ENCODE measurements at regions not wholly inside any gene's neighbourhood (a gene's known extent, or its start where the extent isn't known, plus 50 kb on each side); places are given as distances from the start of the nearest gene placed in this dataset.

DNA sequence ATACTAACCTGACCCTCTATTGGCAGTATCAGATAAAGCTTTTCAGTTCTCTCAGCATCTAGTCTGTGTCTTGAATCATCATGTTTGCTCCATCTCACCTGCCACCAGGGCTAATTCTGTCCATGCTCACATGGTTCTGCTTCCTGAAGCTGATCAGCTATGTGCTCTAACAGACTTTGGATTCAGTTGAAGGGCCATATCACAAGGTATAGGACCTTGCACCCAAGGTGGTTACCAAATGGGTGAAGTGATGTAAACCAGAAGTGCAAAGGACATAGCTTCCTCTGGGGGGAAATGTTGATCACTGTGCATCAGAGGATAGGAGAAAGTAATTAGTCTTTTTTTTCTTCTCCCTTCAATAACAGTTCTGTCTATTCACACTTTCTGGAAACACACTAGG is 417.0 kb upstream of the ANO5 start:
- Histone ChIP-seq H2AFZ (ENCODE audit: low read length) (no peak overlapping the region), H3K9me3 (ENCODE audit: low read depth, low read length) (no peaks in the 10 kb centered on the region), H3K4me3 (ENCODE audit: insufficient read depth, low read length) (no peak overlapping the region), H4K20me1 (ENCODE audit: insufficient read depth, low read length) (no peaks in the 10 kb centered on the region), H3K4me1 (ENCODE audit: insufficient read depth, low read length) (no peaks in the 10 kb centered on the region), H3K27me3 (ENCODE audit: insufficient read depth, low read length) (no peaks in the 10 kb centered on the region), H3K4me2 (ENCODE audit: insufficient read depth, low read length) (no peak overlapping the region), H3K79me2 (ENCODE audit: insufficient read depth, low read length) (no peaks in the 10 kb centered on the region), H3K36me3 (ENCODE audit: insufficient read depth, low read length) (no peaks in the 10 kb centered on the region), H3K27ac (ENCODE audit: low read depth, low read length) (no peak overlapping the region)
- DNase-seq (ENCODE audit: insufficient read length, low spot score, missing footprints), result no peak
- TF ChIP-seq, protein P1, sequence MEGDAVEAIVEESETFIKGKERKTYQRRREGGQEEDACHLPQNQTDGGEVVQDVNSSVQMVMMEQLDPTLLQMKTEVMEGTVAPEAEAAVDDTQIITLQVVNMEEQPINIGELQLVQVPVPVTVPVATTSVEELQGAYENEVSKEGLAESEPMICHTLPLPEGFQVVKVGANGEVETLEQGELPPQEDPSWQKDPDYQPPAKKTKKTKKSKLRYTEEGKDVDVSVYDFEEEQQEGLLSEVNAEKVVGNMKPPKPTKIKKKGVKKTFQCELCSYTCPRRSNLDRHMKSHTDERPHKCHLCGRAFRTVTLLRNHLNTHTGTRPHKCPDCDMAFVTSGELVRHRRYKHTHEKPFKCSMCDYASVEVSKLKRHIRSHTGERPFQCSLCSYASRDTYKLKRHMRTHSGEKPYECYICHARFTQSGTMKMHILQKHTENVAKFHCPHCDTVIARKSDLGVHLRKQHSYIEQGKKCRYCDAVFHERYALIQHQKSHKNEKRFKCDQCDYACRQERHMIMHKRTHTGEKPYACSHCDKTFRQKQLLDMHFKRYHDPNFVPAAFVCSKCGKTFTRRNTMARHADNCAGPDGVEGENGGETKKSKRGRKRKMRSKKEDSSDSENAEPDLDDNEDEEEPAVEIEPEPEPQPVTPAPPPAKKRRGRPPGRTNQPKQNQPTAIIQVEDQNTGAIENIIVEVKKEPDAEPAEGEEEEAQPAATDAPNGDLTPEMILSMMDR (IDR thresholded peaks at IDR 0.05; ENCODE audit: extremely low read depth, low read depth, low read length), result no peak

DNA sequence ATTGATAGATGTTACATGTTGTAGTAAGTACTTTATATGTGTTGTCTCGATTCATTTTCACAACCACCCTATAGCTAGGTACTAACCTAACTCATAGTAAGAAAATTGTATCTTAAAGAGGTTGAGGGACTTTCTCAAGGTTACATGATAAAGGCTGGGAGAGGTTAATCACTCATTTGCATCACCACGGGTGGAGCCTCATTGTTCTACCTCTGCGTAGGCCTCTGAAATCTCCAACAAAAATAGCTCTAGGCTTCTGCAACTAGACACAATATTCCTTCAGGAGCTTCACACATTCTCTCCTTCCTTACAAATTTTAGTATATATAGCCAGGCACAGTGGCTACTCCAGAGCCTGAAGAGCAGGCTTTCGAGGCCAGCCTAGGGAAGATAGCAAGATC is 408.9 kb upstream of the ANO5 start:
- no peaks in the 10 kb centered on the region for H3K79me2 ChIP-seq (ENCODE audit: insufficient read depth, low read length)
- no peak overlapping the region for H3K27ac ChIP-seq (ENCODE audit: low read depth, low read length)
- H3K4me3 ChIP-seq (ENCODE audit: insufficient read depth, low read length), result no peak overlapping the region
- no peaks in the 10 kb centered on the region for H3K9me3 ChIP-seq (ENCODE audit: low read depth, low read length)
- H3K4me2 ChIP-seq (ENCODE audit: insufficient read depth, low read length), result no peak overlapping the region
- no peak for DNase-seq (ENCODE audit: insufficient read length, low spot score, missing footprints)
- TF ChIP-seq, protein P1 (IDR thresholded peaks at IDR 0.05; ENCODE audit: extremely low read depth, low read depth, low read length), result no peak
- H3K4me1 ChIP-seq (ENCODE audit: insufficient read depth, low read length), result no peaks in the 10 kb centered on the region
- H2AFZ ChIP-seq (ENCODE audit: low read length), result no peak overlapping the region
- H3K36me3 ChIP-seq (ENCODE audit: insufficient read depth, low read length), result no peaks in the 10 kb centered on the region
- no peaks in the 10 kb centered on the region for H4K20me1 ChIP-seq (ENCODE audit: insufficient read depth, low read length)
- no peaks in the 10 kb centered on the region for H3K27me3 ChIP-seq (ENCODE audit: insufficient read depth, low read length)

GRCh38 chr11:21785351-21785750 is 407.5 kb upstream of the ANO5 start:
- H3K79me2 ChIP-seq (ENCODE audit: insufficient read depth, low read length), result no peaks in the 10 kb centered on the region
- H3K27me3 ChIP-seq (ENCODE audit: insufficient read depth, low read length), result no peaks in the 10 kb centered on the region
- TF ChIP-seq, protein P1 (IDR thresholded peaks at IDR 0.05; ENCODE audit: extremely low read depth, low read depth, low read length), result no peak
- no peak for DNase-seq (ENCODE audit: insufficient read length, low spot score, missing footprints)
- no peaks in the 10 kb centered on the region for H4K20me1 ChIP-seq (ENCODE audit: insufficient read depth, low read length)
- no peak overlapping the region for H3K4me3 ChIP-seq (ENCODE audit: insufficient read depth, low read length)
- no peak overlapping the region for H2AFZ ChIP-seq (ENCODE audit: low read length)
- H3K36me3 ChIP-seq (ENCODE audit: insufficient read depth, low read length), result no peaks in the 10 kb centered on the region
- H3K9me3 ChIP-seq (ENCODE audit: low read depth, low read length), result no peaks in the 10 kb centered on the region
- H3K4me2 ChIP-seq (ENCODE audit: insufficient read depth, low read length), result no peak overlapping the region
- no peak overlapping the region for H3K27ac ChIP-seq (ENCODE audit: low read depth, low read length)
- H3K4me1 ChIP-seq (ENCODE audit: insufficient read depth, low read length), result no peaks in the 10 kb centered on the region

DNA sequence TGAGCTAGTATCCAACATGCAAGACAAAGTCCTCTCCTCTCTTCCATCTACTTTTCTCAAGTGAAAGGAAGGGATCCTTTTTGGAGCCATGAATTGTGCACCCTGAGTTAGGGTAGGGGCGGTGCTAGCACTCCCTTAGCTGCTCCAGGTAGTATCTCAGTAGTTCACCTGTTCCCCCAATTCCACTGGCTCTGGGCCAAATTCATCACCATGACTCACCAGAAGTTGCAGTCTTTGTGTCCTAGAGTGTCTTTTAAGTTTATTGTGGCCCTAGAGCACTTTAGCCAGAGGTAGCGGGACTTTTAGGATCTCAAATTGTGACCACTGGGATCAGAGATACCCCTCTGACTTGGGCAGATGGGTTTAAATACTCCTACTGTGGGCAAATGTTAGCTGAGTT is 398.6 kb upstream of the ANO5 start:
- no peaks in the 10 kb centered on the region for H3K4me1 ChIP-seq (ENCODE audit: insufficient read depth, low read length)
- TF ChIP-seq, protein P1 (IDR thresholded peaks at IDR 0.05; ENCODE audit: extremely low read depth, low read depth, low read length), result no peak
- H3K27me3 ChIP-seq (ENCODE audit: insufficient read depth, low read length), result no peaks in the 10 kb centered on the region
- no peak overlapping the region for H3K4me2 ChIP-seq (ENCODE audit: insufficient read depth, low read length)
- no peak overlapping the region for H3K4me3 ChIP-seq (ENCODE audit: insufficient read depth, low read length)
- DNase-seq (ENCODE audit: insufficient read length, low spot score, missing footprints), result no peak
- no peak overlapping the region for H2AFZ ChIP-seq (ENCODE audit: low read length)
- no peaks in the 10 kb centered on the region for H3K36me3 ChIP-seq (ENCODE audit: insufficient read depth, low read length)
- H3K9me3 ChIP-seq (ENCODE audit: low read depth, low read length), result peaks cover 2% of the 10 kb centered on the region
- H3K79me2 ChIP-seq (ENCODE audit: insufficient read depth, low read length), result no peaks in the 10 kb centered on the region
- no peaks in the 10 kb centered on the region for H4K20me1 ChIP-seq (ENCODE audit: insufficient read depth, low read length)
- no peak overlapping the region for H3K27ac ChIP-seq (ENCODE audit: low read depth, low read length)

All from osteoblast (primary cell).